HG02571 (cell line): ENCODE measurements at regions not wholly inside any gene's neighbourhood (a gene's known extent, or its start where the extent isn't known, plus 50 kb on each side); places are given as distances from the start of the nearest gene placed in this dataset.
"Not testable (repeated sequence)": the region's sequence is repeated elsewhere in the genome, so short reads cannot be mapped to it uniquely, and the experiment has no call there.

Source experiments
- ATAC-seq: cut with Tn5 transposase; IDR thresholded peaks from one replicate; pipeline ENCODE4 v1.9.1; 2021; ENCODE audit warnings: mild to moderate bottlenecking, moderate library complexity; ENCODE audit not compliant: unreplicated experiment

GRCh38 chr14:66001356-66001755 lies 484.8 kb upstream of the CCDC196 start:
- ATAC-seq = no peak

GRCh38 chr14:66003082-66003730 lies 483.0 kb upstream of the CCDC196 start:
- no peak for ATAC-seq

- no peak for ATAC-seq
Observed at GRCh38 chr14:66005900-66006434, 480.2 kb upstream of the CCDC196 start.

- ATAC-seq = no peak
Observed at GRCh38 chr14:66008631-66009030, 477.5 kb upstream of the CCDC196 start.

- ATAC-seq = no peak
Observed at GRCh38 chr14:66009089-66009488, 477.1 kb upstream of the CCDC196 start.

- ATAC-seq = no peak
Observed at GRCh38 chr14:66010695-66011094, 475.5 kb upstream of the CCDC196 start.

GRCh38 chr14:66011855-66012254 lies 474.3 kb upstream of the CCDC196 start:
- ATAC-seq = no peak

- ATAC-seq = not testable (repeated sequence)
Observed at GRCh38 chr14:66013607-66014006, 472.6 kb upstream of the CCDC196 start.

- ATAC-seq = no peak
Observed at GRCh38 chr14:66015071-66015780, 470.9 kb upstream of the CCDC196 start.

- ATAC-seq = no peak
Observed at GRCh38 chr14:66017927-66018326, 468.2 kb upstream of the CCDC196 start.

- no peak for ATAC-seq
Observed at GRCh38 chr14:66022526-66022925, 463.6 kb upstream of the CCDC196 start.

- ATAC-seq = no peak
Observed at GRCh38 chr14:66025779-66026178, 460.4 kb upstream of the CCDC196 start.

- not testable (repeated sequence) for ATAC-seq
Observed at GRCh38 chr14:66031981-66032380, 454.2 kb upstream of the CCDC196 start.

GRCh38 chr14:66032800-66033199 lies 453.4 kb upstream of the CCDC196 start:
- ATAC-seq = no peak

GRCh38 chr14:66036547-66036946 lies 449.6 kb upstream of the CCDC196 start:
- no peak for ATAC-seq

GRCh38 chr14:66037361-66037760 lies 448.8 kb upstream of the CCDC196 start:
- ATAC-seq = no peak

GRCh38 chr14:66038212-66038611 lies 448.0 kb upstream of the CCDC196 start:
- ATAC-seq = no peak

GRCh38 chr14:66038618-66039017 lies 447.6 kb upstream of the CCDC196 start:
- no peak for ATAC-seq

GRCh38 chr14:66039495-66039894 lies 446.7 kb upstream of the CCDC196 start:
- ATAC-seq = no peak

- ATAC-seq = no peak
Observed at GRCh38 chr14:66041582-66041981, 444.6 kb upstream of the CCDC196 start.

GRCh38 chr14:66043921-66044320 lies 442.2 kb upstream of the CCDC196 start:
- no peak for ATAC-seq

- ATAC-seq = no peak
Observed at GRCh38 chr14:66045572-66046021, 440.6 kb upstream of the CCDC196 start.
